Left lobe of liver (tissue), 2 donors: ENCODE measurements at regions not wholly inside any gene's neighbourhood (a gene's known extent, or its start where the extent isn't known, plus 50 kb on each side); places are given as distances from the start of the nearest gene placed in this dataset.

Experiments
- ATAC-seq: fragments of 200-7000 bp; cut with Tn5 transposase; one replicate; pipeline ENCODE4 v1.9.1; 2020; ENCODE audit warnings: mild to moderate bottlenecking, moderate library complexity
- DNase-seq: peaks from one replicate; pipeline ENCODE4 v3.0.0-alpha.2; 2020; ENCODE audit warnings: low spot score
- donor health status: DM: no; HTN: no; CAD: no; lungs with moderate emphysema.
- donor health status: DM: no; HTN: yes; CAD: no.

GRCh38 chr18:21991886-21992285 lies 177.5 kb upstream of the GATA6 start:
- no peak for DNase-seq
- no peak for ATAC-seq

GRCh38 chr18:21996351-21996826 lies 173.0 kb upstream of the GATA6 start:
- no peak for DNase-seq
- no peak for ATAC-seq

GRCh38 chr18:21997207-21998143 lies 171.9 kb upstream of the GATA6 start:
- DNase-seq (no peak), ATAC-seq (peak; percentile 98)

- ATAC-seq (no peak), DNase-seq (no peak)
These were observed 170.9 kb upstream of the GATA6 start for GRCh38 chr18:21998486-21998885.

GRCh38 chr18:22001912-22002487 lies 167.4 kb upstream of the GATA6 start:
- ATAC-seq (no peak), DNase-seq (no peak)

GRCh38 chr18:22005191-22005841 lies 164.1 kb upstream of the GATA6 start:
- ATAC-seq, result no peak
- no peak for DNase-seq

- DNase-seq (no peak), ATAC-seq (no peak)
These were observed 162.9 kb upstream of the GATA6 start for GRCh38 chr18:22006458-22006857.

GRCh38 chr18:22009242-22009641 lies 160.1 kb upstream of the GATA6 start:
- DNase-seq (no peak), ATAC-seq (no peak)

- DNase-seq (no peak), ATAC-seq (no peak)
These were observed 155.4 kb upstream of the GATA6 start for GRCh38 chr18:22013993-22014392.

- DNase-seq, result no peak
- ATAC-seq, result no peak
These were observed 154.2 kb upstream of the GATA6 start for GRCh38 chr18:22015156-22015555.

- ATAC-seq (no peak), DNase-seq (no peak)
These were observed 151.0 kb upstream of the GATA6 start for GRCh38 chr18:22018366-22018765.

- DNase-seq (no peak), ATAC-seq (no peak)
These were observed 150.2 kb upstream of the GATA6 start for GRCh38 chr18:22019193-22019592.

- DNase-seq (peak; percentile 58), ATAC-seq (peak; percentile 95)
These were observed 149.1 kb upstream of the GATA6 start for GRCh38 chr18:22020127-22020866.

GRCh38 chr18:22020867-22021370 lies 148.5 kb upstream of the GATA6 start:
- no peak for DNase-seq
- ATAC-seq, result peak; percentile 34

- ATAC-seq, result peak; percentile 67
These were observed 147.7 kb upstream of the GATA6 start for GRCh38 chr18:22021701-22022100.

GRCh38 chr18:22024924-22025323 lies 144.5 kb upstream of the GATA6 start:
- DNase-seq, result no peak
- ATAC-seq, result no peak

More at GRCh38 chr18:22021701-22022100, 147.7 kb upstream of the GATA6 start:
- DNase-seq, result peak; percentile 62

GRCh38 chr18:22026362-22026761 lies 143.0 kb upstream of the GATA6 start:
- no peak for ATAC-seq
- no peak for DNase-seq

- ATAC-seq, result no peak
- DNase-seq, result no peak
These were observed 142.5 kb upstream of the GATA6 start for GRCh38 chr18:22026889-22027288.

- ATAC-seq (no peak), DNase-seq (no peak)
These were observed 137.8 kb upstream of the GATA6 start for GRCh38 chr18:22031611-22032010.

GRCh38 chr18:22032392-22032961 lies 136.9 kb upstream of the GATA6 start:
- ATAC-seq, result no peak
- DNase-seq, result no peak
